HT-29 (cell line): ENCODE measurements at regions not wholly inside any gene's neighbourhood (a gene's known extent, or its start where the extent isn't known, plus 50 kb on each side); places are given as distances from the start of the nearest gene placed in this dataset.
"Not testable (repeated sequence)": the region's sequence is repeated elsewhere in the genome, so short reads cannot be mapped to it uniquely, and the experiment has no call there.

ENCODE experiments used
- DNase-seq: peaks from one replicate; pipeline ENCODE4 v3.0.0-alpha.2; 2015; ENCODE audit warnings: low spot score

DNA sequence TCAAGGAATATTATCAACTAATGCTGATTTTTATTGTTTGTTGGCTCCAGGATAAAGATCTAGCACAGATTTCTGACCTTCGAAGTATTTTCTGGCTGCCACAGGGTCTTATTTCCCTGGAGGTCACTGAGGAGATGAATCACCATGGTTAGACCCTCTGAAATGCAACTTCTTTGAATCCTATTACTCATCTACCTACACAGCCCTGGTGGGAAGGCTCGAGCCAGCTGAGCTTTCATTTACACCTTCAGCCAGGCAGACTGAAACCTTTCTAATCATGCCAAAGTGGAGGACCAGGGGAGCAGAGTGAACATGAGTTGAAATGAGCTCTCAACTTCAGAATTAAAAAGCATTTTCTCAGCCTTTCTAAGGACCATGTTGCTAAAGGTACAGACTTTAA lies 130.5 kb downstream of the SMIM20 start:
- DNase-seq = no peak

DNA sequence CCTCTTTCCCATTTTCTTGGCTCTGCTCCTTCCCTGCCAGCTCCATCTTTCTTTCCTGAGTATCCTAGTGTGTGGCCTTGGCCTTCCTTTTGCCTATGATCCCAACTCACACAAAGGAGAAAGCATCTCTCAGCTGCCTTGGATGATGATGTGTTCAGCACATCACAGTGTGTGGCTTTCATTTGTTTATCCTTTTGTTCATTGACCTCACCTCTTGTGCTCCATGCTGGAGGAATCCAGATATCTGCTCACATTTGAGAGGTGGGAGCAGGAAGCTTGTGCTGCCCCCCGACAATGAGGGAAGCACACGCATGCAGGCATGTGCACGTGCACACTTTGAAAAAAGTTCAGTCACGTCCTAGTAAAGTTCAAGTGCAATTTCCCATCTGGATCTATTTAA lies 131.0 kb downstream of the SMIM20 start:
- no peak for DNase-seq

GRCh38 chr4:26047795-26048194 lies 133.8 kb downstream of the SMIM20 start:
- no peak for DNase-seq

GRCh38 chr4:26048378-26048882 lies 134.4 kb downstream of the SMIM20 start:
- DNase-seq = no peak

DNA sequence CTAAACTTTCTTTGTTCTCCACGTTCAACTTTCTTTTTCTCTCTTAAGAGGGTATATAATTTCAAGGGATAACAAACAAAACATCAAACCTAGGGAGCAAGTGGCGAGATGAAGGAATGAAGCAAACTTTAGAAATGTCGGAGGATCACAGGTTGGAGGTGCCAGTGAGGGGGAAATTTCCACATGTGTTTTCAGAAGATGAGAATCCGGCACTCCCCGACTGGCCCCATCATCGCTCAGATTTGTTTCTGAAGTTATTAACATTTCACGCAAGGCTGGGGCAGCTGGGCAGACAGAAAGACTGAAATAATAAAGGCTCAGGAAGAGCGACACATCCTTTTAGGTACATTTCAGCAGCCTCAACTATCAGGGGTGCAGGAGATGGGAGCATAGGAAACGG lies 134.9 kb downstream of the SMIM20 start:
- no peak for DNase-seq

DNA sequence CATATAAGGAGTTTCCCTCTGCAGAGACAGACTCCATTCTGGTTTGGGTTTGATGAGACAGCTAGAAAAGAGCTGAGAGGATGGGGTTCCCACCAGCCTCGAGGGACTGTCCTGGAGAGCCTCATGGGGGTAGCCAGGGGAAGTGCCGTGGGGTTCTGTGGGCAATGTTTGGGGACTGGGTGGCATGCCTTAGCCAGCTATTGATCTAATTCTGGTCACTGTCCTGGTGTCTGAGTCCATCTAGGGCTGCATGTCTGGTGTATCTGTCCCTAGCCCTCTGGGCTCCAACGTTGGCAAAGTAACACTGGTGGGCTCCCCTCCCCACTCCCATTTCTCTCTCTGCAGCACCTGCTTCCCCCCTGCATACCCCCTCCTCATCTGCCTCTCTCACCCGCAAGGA lies 135.4 kb downstream of the SMIM20 start:
- DNase-seq = no peak

DNA sequence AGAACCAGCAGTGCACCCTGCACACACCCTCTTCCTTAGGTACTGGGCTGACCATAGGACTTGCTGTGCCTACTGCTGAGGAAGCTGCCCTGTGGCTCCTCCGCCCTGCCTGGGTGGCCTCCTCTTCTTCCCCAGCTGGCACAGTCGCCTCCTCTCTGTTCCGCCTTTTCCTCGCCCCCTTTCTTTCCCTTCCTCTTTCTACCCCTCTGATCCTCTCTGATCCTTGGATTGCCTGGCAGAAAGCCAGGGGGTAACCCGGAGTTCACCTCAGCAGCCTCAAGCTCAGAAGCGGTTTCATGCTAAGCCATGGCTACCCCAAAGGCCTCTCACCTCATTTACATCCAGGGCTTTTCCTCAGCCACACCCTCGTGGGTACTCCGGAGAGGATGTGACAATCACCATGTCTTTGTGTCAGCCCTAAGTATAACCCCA lies 136.2 kb downstream of the SMIM20 start:
- peak; percentile 66 for DNase-seq

DNA sequence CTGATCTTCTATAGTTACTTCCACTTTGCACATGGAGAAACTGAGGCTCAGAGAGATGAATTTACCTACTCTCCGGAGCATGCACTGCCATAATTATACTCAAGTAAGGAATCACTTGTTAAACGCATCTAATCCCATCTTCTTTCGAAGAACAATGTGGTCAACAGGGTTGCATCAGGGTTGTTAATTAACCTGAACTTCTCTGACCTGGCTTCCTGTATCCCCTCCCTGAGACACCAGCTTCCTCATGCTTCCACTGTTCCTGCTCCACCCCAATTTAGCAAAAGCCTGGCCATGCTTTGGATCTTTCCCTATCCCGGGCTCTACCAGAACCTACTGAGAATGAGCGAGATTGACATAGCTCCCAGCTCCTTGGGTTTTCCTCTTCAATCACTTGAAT lies 136.7 kb downstream of the SMIM20 start:
- peak; percentile 75 for DNase-seq

DNA sequence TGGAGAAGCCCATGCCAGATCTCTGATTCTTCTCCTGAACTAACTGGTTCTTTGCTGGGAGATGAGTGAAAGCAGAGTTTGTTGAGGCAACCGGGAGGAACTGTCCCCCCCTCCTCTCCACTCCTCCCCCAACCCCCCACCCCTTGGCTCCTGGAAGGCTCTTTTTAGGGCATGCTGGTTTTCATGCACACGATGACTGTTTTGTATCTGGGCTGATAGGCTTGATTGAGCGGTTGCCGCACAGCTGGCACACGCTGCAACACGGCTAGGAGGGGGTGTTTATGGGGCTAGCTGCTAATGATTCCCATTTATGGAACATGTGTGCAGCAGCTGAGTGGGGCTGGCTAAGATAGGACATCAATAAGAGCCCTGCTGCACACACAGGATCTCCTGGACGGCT lies 137.2 kb downstream of the SMIM20 start:
- DNase-seq = no peak

DNA sequence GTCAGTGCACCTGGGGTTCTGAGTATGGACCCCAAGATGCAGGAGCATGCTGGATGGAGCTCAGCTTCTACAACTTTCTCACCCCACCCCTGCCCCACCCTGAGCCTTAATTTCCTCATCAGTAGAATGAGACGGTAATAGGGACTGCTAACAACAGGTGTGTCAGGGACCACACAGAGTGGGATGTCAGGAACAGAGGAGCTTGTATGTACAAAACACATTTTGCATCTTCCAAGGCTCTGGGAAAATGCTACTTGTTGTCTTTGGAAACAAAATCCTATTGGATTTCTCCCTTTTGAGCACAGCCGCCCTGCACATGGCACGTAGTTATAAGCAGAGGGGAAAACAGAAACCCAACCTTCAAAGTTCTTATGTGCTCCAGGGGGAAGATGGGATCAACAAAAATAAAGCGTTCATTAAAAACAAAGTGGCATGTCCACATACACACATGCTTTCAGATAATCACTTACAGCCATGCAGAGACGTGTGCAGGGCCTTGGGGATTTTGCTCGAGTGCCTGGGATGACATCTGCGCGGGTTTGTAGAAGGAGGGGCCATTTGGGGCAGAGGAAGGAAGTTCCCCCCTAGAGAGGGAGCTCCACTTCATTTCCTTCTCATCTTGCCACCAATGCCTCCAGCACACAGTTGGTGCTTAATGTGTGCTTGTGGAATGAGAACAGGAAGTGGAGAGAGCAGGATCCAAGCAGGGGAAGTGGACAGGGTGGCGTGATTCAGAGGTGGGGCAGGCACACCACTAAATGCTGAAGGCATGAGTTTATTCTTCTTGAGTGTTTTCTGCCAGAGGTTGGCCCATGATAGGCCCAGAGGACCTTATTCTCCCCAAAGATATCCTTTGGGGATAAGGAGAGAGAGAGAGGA lies 138.9 kb downstream of the SMIM20 start:
- DNase-seq = no peak

DNA sequence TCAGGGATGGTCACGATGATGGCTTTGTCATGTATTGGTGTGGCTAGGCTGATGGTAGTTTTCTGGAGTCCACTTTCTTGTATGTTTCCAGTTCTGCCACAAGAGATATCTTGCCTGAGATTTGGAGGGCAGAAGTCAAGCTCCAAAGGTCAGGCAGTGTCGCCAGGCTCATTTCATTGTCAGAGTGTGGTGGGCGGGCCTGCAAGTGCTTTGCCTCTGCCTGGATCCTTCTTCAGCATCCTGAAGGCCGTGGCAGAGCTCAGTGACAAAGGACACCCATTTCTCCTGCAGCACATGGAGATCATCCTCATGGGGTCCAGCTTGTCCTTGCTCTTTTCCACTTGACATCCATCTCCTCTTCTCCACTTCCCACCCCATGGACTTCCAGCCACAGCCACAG lies 139.7 kb downstream of the SMIM20 start:
- no peak for DNase-seq

DNA sequence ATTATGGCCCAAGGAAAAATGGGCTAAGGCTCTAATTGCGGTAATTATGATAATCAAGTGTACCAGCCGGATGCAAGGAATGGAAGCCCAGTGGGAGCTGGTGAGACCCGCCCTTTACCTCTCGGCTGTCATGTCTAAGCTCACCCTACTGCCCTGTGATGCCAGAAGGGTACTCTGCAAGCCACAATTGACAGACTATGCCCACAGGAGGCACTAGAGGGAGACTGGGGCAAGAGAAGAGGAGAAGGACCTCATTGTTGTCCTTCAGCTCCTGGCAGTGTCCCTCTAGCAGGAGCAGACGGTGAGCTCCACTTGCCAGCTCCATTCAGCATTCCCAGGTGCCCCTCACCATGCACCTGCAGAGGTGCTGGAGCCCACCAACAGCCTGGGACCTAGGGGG lies 141.8 kb downstream of the SMIM20 start:
- no peak for DNase-seq

DNA sequence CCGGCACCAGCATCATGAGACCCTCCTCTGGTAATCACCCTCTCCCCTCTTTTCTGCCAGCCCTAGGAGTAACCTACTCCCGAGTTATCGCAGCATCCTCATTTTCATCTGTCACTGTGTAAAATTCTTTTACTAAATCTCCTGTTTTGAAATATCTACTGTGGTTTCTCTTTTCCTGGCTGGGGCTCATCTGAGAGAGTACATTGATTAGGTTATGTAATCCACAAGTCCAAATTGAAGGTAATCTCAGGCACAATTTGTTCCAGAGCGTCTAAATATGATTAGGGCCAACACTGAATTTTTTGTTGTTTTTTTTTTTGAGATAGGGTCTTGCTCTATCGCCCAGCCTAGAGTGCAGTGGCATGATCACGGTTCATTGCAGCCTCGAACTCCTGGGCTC lies 142.4 kb downstream of the SMIM20 start:
- DNase-seq = no peak

- DNase-seq = not testable (repeated sequence)
These were observed 143.8 kb downstream of the SMIM20 start for GRCh38 chr4:26057839-26058238.

GRCh38 chr4:26058537-26058936 lies 144.5 kb downstream of the SMIM20 start:
- no peak for DNase-seq

GRCh38 chr4:26059391-26060154 lies 145.6 kb downstream of the SMIM20 start:
- no peak for DNase-seq

- no peak for DNase-seq
These were observed 146.3 kb downstream of the SMIM20 start for GRCh38 chr4:26060286-26060685.

DNA sequence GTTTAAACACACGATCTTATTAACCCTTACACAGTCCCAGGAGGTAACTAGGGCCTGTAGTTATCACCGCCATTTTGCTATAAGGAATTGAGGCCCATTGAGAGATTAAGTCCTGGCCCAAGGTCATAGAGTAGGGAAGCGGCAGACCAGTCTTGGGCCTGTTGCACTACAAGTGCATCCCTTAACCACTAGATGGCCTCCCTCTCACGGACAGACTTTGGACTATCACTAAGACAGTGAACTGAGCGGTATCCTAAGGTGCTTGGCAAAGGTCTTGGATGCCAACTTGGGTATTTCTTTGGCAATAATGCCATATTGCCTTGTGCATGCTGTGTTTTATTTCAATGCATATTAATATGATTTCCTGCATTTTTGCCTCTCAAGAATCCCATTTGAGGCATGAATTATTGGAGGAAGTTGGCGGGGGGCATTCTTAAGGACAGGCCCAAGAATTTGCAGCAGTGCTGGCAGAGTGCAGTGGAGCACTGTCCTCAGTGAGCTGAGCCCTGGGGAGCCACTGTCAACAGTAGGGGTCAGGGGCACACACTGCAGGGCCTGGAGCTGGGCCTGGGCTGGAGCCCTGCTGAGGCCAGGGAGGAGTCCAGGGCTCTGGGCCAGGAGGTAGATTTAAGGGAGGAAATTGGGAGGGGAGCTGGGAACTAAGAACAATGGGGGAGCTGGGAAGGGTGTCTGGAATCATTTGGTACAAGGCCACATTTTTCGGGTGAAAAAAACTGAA lies 147.4 kb downstream of the SMIM20 start:
- peak; percentile 51 for DNase-seq

DNA sequence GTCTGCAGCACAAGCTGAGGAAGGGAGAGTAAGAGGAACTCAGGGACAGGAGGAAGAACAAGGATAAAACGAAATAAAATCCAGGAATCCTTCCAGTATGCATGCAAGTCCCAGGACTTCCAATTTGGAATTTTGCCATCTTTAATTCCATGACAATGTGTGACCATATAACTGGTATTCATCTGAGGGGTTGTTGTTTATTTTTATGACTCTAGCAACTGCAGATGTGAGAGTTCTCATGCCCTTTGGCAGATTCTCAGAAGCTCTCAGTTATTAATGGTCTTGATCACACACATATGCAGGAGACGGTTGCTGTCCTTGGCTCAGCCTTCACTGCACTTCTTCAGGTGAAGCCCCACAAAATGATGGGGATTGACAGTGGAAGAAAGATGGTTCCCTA lies 148.2 kb downstream of the SMIM20 start:
- no peak for DNase-seq

- DNase-seq = not testable (repeated sequence)
These were observed 150.0 kb downstream of the SMIM20 start for GRCh38 chr4:26064009-26064408.

DNA sequence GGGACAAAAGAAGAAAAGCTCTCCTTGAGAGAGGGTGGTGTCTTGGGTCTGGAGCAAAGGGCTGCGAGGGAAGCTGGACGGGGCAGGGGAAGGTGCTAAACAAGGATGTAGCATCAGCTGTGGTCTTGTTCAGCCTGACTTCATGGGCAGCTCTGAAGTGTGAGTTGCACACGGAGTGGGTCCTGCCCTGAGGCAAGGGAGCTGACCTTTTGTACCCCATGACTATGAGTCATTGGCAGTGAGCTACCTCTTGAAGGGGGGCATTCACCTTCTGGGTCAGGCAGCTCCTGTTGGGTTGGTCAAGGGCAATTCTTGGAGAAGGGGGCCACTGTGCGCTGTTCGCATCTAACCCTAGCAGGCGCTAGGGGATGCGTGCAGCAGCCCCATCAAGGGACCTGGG lies 151.8 kb downstream of the SMIM20 start:
- no peak for DNase-seq

DNA sequence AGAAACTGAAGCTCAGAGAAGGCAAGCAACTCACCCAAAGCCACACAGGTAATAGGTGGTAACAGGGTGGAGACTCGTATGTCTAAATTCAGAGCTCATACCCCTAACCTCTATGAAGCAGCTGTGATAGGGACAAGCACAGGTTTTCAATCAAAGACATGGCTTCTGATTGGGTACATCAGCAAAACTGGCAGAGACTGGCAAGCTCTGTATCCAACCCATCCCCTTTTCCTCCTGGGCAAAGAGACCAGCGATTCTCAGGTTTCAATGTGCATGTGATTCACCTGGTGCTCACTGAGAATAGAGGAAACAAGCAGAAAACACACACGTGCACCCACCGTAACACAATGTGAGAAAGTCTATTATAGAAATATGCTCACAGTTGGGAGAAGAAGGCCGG lies 153.0 kb downstream of the SMIM20 start:
- no peak for DNase-seq
